ENCODE measurements at regions not wholly inside any gene's neighbourhood (a gene's known extent, or its start where the extent isn't known, plus 50 kb on each side); places are given as distances from the start of the nearest gene placed in this dataset.

DNA sequence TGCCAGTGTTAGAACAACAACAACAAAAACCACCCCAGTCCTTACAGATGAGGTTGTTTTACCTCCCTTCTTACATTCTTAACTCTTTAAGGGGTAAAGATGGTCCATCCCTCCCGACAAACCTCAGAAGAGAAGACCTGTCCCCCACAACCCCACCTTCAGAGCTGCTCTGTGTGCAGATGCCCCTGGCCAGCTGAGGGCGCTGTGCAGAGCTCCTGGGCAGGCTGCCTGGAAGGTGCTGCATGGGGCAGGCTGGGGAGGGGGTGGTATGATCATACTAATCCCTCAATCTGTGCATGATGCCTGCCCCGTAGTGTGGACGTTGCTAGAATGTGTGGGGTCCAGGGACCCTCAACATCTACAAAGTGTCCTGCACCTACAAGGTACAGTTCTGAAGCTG lies 387.1 kb downstream of the INHBA start:
- TF ChIP-seq TAF1 (IDR thresholded peaks at IDR 0.05; ENCODE audit: low read depth, low read length) (no peak), FOSL1 (IDR thresholded peaks at IDR 0.05; ENCODE audit: insufficient read depth, low read depth, low read length) (no peak), RFX5 (IDR thresholded peaks at IDR 0.05; ENCODE audit: borderline replicate concordance, low read depth, low read length) (no peak), MAFK (IDR thresholded peaks at IDR 0.05; ENCODE audit: low read depth, low read length) (no peak), SP2 (IDR thresholded peaks at IDR 0.05; ENCODE audit: low read length) (no peak), EZH2 (IDR thresholded peaks at IDR 0.05; ENCODE audit: low read depth, low read length, severe bottlenecking) (no peak), TBP (IDR thresholded peaks at IDR 0.05; ENCODE audit: low read depth, low read length) (no peak), POLR2A (IDR thresholded peaks at IDR 0.05; ENCODE audit: control extremely low read depth in 1 of 2, low read depth in 2 of 2, low read length in 2 of 2) (no peak)
- TF ChIP-seq, protein P1, sequence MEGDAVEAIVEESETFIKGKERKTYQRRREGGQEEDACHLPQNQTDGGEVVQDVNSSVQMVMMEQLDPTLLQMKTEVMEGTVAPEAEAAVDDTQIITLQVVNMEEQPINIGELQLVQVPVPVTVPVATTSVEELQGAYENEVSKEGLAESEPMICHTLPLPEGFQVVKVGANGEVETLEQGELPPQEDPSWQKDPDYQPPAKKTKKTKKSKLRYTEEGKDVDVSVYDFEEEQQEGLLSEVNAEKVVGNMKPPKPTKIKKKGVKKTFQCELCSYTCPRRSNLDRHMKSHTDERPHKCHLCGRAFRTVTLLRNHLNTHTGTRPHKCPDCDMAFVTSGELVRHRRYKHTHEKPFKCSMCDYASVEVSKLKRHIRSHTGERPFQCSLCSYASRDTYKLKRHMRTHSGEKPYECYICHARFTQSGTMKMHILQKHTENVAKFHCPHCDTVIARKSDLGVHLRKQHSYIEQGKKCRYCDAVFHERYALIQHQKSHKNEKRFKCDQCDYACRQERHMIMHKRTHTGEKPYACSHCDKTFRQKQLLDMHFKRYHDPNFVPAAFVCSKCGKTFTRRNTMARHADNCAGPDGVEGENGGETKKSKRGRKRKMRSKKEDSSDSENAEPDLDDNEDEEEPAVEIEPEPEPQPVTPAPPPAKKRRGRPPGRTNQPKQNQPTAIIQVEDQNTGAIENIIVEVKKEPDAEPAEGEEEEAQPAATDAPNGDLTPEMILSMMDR (IDR thresholded peaks at IDR 0.05; ENCODE audit: control extremely low read depth in 1 of 3, insufficient read depth in 1 of 3, low read depth in 1 of 3, low read length in 3 of 3), result peak; percentile 80 to 92 (median 83)
- TF ChIP-seq, protein P2, sequence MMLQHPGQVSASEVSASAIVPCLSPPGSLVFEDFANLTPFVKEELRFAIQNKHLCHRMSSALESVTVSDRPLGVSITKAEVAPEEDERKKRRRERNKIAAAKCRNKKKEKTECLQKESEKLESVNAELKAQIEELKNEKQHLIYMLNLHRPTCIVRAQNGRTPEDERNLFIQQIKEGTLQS (IDR thresholded peaks at IDR 0.05; ENCODE audit: insufficient read depth, low read depth, low read length), result no peak
